ENCODE measurements at regions not wholly inside any gene's neighbourhood (a gene's known extent, or its start where the extent isn't known, plus 50 kb on each side); places are given as distances from the start of the nearest gene placed in this dataset.

DNA sequence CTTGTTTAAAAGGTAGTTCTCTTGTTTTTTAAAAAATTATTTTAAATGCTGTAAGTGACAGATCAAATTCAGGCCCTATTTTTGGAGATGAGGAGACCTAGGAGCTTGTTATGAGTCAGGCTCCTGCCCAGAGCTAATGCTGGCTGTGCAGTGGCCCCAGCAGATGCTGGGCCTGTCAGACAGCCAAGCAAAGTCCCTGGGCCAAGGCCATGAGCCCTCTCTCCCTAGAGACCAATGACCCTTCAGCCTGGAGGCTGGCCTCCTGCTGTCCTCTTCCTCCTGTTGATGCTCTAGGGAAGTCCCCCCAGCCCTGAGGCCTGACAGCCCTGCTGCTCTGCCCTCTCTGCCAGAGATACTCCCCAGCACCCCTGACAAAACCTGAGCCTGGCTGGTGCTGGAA, 128.1 kb upstream of the CTTNBP2NL start:
- Histone ChIP-seq H3K27me3 (ENCODE audit: low read length) (no peaks in the 10 kb centered on the region), H3F3A (ENCODE audit: insufficient read depth) (no peaks in the 10 kb centered on the region), H3K9me2 (replicated peaks; ENCODE audit: insufficient read depth, low read length) (no peaks in the 10 kb centered on the region), H2AFZ (ENCODE audit: low read depth, low read length, severe bottlenecking) (no peak overlapping the region), H3K9me3 (ENCODE audit: insufficient read depth, low read length) (no peaks in the 10 kb centered on the region), H3K4me3 (ENCODE audit: insufficient read depth, low read length, poor library complexity, severe bottlenecking) (no peak overlapping the region), H3K4me2 (ENCODE audit: low read depth, low read length, poor library complexity, severe bottlenecking) (no peak overlapping the region), H3K79me2 (ENCODE audit: insufficient read depth, low read length) (no peaks in the 10 kb centered on the region), H3K36me3 (ENCODE audit: low read length) (no peaks in the 10 kb centered on the region), H3K9ac (ENCODE audit: low read length) (no peak overlapping the region), H4K20me1 (ENCODE audit: low read depth, low read length) (no peaks in the 10 kb centered on the region), H3K27ac (ENCODE audit: low read depth, low read length) (no peak overlapping the region)
- no peak for TF ChIP-seq EZH2phosphoT487 (conservative IDR thresholded peaks at IDR 0.05; ENCODE audit: low read length)
- TF ChIP-seq, protein P1, sequence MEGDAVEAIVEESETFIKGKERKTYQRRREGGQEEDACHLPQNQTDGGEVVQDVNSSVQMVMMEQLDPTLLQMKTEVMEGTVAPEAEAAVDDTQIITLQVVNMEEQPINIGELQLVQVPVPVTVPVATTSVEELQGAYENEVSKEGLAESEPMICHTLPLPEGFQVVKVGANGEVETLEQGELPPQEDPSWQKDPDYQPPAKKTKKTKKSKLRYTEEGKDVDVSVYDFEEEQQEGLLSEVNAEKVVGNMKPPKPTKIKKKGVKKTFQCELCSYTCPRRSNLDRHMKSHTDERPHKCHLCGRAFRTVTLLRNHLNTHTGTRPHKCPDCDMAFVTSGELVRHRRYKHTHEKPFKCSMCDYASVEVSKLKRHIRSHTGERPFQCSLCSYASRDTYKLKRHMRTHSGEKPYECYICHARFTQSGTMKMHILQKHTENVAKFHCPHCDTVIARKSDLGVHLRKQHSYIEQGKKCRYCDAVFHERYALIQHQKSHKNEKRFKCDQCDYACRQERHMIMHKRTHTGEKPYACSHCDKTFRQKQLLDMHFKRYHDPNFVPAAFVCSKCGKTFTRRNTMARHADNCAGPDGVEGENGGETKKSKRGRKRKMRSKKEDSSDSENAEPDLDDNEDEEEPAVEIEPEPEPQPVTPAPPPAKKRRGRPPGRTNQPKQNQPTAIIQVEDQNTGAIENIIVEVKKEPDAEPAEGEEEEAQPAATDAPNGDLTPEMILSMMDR (IDR thresholded peaks at IDR 0.05; ENCODE audit: insufficient read depth, low read length, poor library complexity, severe bottlenecking) = no peak

- H3K79me2 ChIP-seq (ENCODE audit: insufficient read depth, low read length) = no peaks in the 10 kb centered on the region
- H3K9me2 ChIP-seq (replicated peaks; ENCODE audit: insufficient read depth, low read length) = no peaks in the 10 kb centered on the region
- H2AFZ ChIP-seq (ENCODE audit: low read depth, low read length, severe bottlenecking) = no peak overlapping the region
- no peak overlapping the region for H3K9ac ChIP-seq (ENCODE audit: low read length)
- H3F3A ChIP-seq (ENCODE audit: insufficient read depth) = no peaks in the 10 kb centered on the region
- H3K27ac ChIP-seq (ENCODE audit: low read depth, low read length) = no peak overlapping the region
- H4K20me1 ChIP-seq (ENCODE audit: low read depth, low read length) = no peaks in the 10 kb centered on the region
- no peaks in the 10 kb centered on the region for H3K27me3 ChIP-seq (ENCODE audit: low read length)
- H3K9me3 ChIP-seq (ENCODE audit: insufficient read depth, low read length) = no peaks in the 10 kb centered on the region
- no peak overlapping the region for H3K4me3 ChIP-seq (ENCODE audit: insufficient read depth, low read length, poor library complexity, severe bottlenecking)
- H3K36me3 ChIP-seq (ENCODE audit: low read length) = no peaks in the 10 kb centered on the region
- no peak overlapping the region for H3K4me2 ChIP-seq (ENCODE audit: low read depth, low read length, poor library complexity, severe bottlenecking)
- TF ChIP-seq EZH2phosphoT487 (conservative IDR thresholded peaks at IDR 0.05; ENCODE audit: low read length) = no peak
- TF ChIP-seq, protein P1 (IDR thresholded peaks at IDR 0.05; ENCODE audit: insufficient read depth, low read length, poor library complexity, severe bottlenecking) = no peak
These were observed 127.6 kb upstream of the CTTNBP2NL start for GRCh38 chr1:112268408-112268807.

GRCh38 chr1:112271270-112271669, 124.7 kb upstream of the CTTNBP2NL start:
- Histone ChIP-seq H3K27me3 (ENCODE audit: low read length) (no peaks in the 10 kb centered on the region), H3K9ac (ENCODE audit: low read length) (no peak overlapping the region), H4K20me1 (ENCODE audit: low read depth, low read length) (no peaks in the 10 kb centered on the region), H3K9me3 (ENCODE audit: insufficient read depth, low read length) (no peaks in the 10 kb centered on the region), H2AFZ (ENCODE audit: low read depth, low read length, severe bottlenecking) (no peak overlapping the region), H3K36me3 (ENCODE audit: low read length) (no peaks in the 10 kb centered on the region), H3F3A (ENCODE audit: insufficient read depth) (no peaks in the 10 kb centered on the region), H3K4me2 (ENCODE audit: low read depth, low read length, poor library complexity, severe bottlenecking) (no peak overlapping the region), H3K27ac (ENCODE audit: low read depth, low read length) (no peak overlapping the region), H3K9me2 (replicated peaks; ENCODE audit: insufficient read depth, low read length) (no peaks in the 10 kb centered on the region), H3K4me3 (ENCODE audit: insufficient read depth, low read length, poor library complexity, severe bottlenecking) (no peak overlapping the region), H3K79me2 (ENCODE audit: insufficient read depth, low read length) (no peaks in the 10 kb centered on the region)
- TF ChIP-seq, protein P1 (IDR thresholded peaks at IDR 0.05; ENCODE audit: insufficient read depth, low read length, poor library complexity, severe bottlenecking) = no peak
- TF ChIP-seq EZH2phosphoT487 (conservative IDR thresholded peaks at IDR 0.05; ENCODE audit: low read length) = no peak
